HEK293T (cell line): ENCODE measurements at regions not wholly inside any gene's neighbourhood (a gene's known extent, or its start where the extent isn't known, plus 50 kb on each side); places are given as distances from the start of the nearest gene placed in this dataset.

Experiments
- BHLHE40 ChIP-seq: fragments of 450-650 bp; IDR thresholded peaks from 2 replicates; pipeline ENCODE4 v1.6.1; 2016; ENCODE audit warnings: mild to moderate bottlenecking, moderate library complexity, borderline replicate concordance
- HDGF ChIP-seq: fragments of 450-650 bp; IDR thresholded peaks from 2 replicates; pipeline ENCODE4 v1.6.1; 2017; ENCODE audit warnings: antibody characterized with exemption, borderline replicate concordance
- L3MBTL2 ChIP-seq: fragments of 450-650 bp; conservative IDR thresholded peaks from 2 replicates; pipeline ENCODE4 v1.6.1; 2016; ENCODE audit warnings: mild to moderate bottlenecking
- SP1 ChIP-seq: fragments of 450-650 bp; IDR thresholded peaks from 2 replicates; pipeline ENCODE4 v1.6.1; 2017
- ZNF384 ChIP-seq: fragments of 450-650 bp; IDR thresholded peaks from 2 replicates; pipeline ENCODE4 v1.6.1; 2016
- TF ChIP-seq, protein P1 (sequence below): fragments of 450-650 bp; IDR thresholded peaks from 2 replicates; pipeline ENCODE4 v1.6.1; 2016

- TF ChIP-seq, protein P1, sequence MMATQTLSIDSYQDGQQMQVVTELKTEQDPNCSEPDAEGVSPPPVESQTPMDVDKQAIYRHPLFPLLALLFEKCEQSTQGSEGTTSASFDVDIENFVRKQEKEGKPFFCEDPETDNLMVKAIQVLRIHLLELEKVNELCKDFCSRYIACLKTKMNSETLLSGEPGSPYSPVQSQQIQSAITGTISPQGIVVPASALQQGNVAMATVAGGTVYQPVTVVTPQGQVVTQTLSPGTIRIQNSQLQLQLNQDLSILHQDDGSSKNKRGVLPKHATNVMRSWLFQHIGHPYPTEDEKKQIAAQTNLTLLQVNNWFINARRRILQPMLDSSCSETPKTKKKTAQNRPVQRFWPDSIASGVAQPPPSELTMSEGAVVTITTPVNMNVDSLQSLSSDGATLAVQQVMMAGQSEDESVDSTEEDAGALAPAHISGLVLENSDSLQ, result no peak
- TF ChIP-seq L3MBTL2, result no peak
- TF ChIP-seq SP1, result no peak
- TF ChIP-seq BHLHE40, result no peak
- no peak for TF ChIP-seq ZNF384
- no peak for TF ChIP-seq HDGF
These were observed 1080.9 kb upstream of the IGFBP7 start for GRCh38 chr4:58191109-58191508.
